Karpas-422 (cell line): ENCODE measurements at regions not wholly inside any gene's neighbourhood (a gene's known extent, or its start where the extent isn't known, plus 50 kb on each side); places are given as distances from the start of the nearest gene placed in this dataset.

ENCODE experiments used
- DNase-seq: peaks from one replicate; pipeline ENCODE4 v3.0.0-alpha.2; 2015
- H2AFZ ChIP-seq: fragments of 200-600 bp; sonication (generic); 2 replicates; pipeline ENCODE4 v1.6.1; 2014; ENCODE audit warnings: antibody characterized with exemption, low read length, mixed read lengths
- H3K27ac ChIP-seq: fragments of 200-600 bp; sonication (generic); 2 replicates; pipeline ENCODE4 v1.5.1; 2014; ENCODE audit warnings: mild to moderate bottlenecking, low read length, moderate library complexity
- H3K27me3 ChIP-seq: fragments of 200-600 bp; sonication (generic); 2 replicates; pipeline ENCODE4 v1.6.1; 2014; ENCODE audit warnings: low read length, mixed read lengths
- H3K36me3 ChIP-seq: fragments of 200-600 bp; sonication (generic); 2 replicates; pipeline ENCODE4 v1.6.1; 2014; ENCODE audit warnings: low read length, mixed read lengths; ENCODE audit not compliant: insufficient read depth
- H3K4me1 ChIP-seq: fragments of 200-600 bp; sonication (generic); 2 replicates; pipeline ENCODE4 v1.6.1; 2014; ENCODE audit warnings: mild to moderate bottlenecking, low read length, mixed read lengths
- H3K4me2 ChIP-seq: fragments of 200-600 bp; sonication (generic); 2 replicates; pipeline ENCODE4 v1.6.1; 2014; ENCODE audit warnings: low read length, low read depth, mild to moderate bottlenecking; ENCODE audit not compliant: poor library complexity, severe bottlenecking
- H3K4me3 ChIP-seq: fragments of 200-600 bp; sonication (generic); 2 replicates; pipeline ENCODE4 v1.5.1; 2014; ENCODE audit warnings: mild to moderate bottlenecking, antibody characterized with exemption, low read length, mixed read lengths
- H3K79me2 ChIP-seq: fragments of 200-600 bp; sonication (generic); 2 replicates; pipeline ENCODE4 v1.6.1; 2014; ENCODE audit warnings: mild to moderate bottlenecking, low read length, mixed read lengths
- H3K9ac ChIP-seq: fragments of 200-600 bp; sonication (generic); 2 replicates; pipeline ENCODE4 v1.6.0; 2014; ENCODE audit warnings: low read length
- H3K9me2 ChIP-seq: fragments of 200-600 bp; sonication (generic), shearing (Covaris generic); replicated peaks from 2 replicates; pipeline ENCODE4 v1.6.0; 2014; ENCODE audit warnings: mild to moderate bottlenecking, low read length, moderate library complexity; ENCODE audit not compliant: insufficient read depth
- H3K9me3 ChIP-seq: fragments of 300-700, 200-600 bp; sonication (generic); 2 replicates; pipeline ENCODE4 v1.6.1; 2014; ENCODE audit warnings: low read length, mixed read lengths
- H4K20me1 ChIP-seq: fragments of 200-600 bp; sonication (generic); 2 replicates; pipeline ENCODE4 v1.6.1; 2014; ENCODE audit warnings: mild to moderate bottlenecking, antibody characterized with exemption, low read length, low read depth; ENCODE audit not compliant: insufficient read depth

DNA sequence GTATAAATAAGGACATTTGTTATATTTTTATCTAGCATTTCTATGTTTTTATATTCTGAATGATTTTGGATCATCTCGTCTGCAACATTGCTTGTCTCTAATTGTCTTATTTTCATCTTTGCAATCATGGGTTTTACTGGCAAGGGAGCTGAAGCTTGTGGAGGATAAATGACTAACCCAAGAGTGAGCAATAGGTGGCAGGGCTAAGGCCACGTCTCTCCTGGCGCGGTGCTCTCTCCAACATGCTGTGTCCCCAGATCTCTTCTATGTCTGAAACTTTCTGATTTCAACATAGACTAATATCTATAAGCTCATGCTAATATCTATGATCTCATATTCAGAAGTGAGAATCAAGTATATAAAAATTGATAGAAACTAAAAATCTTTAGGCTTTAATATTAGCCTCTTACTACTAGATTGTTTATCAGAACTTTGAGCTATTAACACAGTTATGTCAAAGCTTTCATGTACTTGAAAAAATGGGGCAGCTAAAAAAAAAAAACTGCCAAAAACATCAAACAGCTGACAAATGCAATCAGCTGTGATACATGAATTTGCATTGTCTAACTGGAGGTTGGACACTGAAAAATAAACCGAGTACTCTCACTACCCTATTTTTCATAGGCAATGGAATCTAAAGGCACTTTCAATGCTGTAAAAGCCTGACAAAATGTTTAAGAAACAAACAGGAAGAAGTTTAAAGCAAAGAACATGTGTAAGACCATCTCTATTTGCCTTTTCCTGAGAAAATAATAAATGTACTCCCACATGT is 169.2 kb downstream of the TMA16 start:
- peak overlapping the region; percentile 10 for H3K9ac ChIP-seq
- H2AFZ ChIP-seq, result peak overlapping the region; percentile 11
- H3K9me2 ChIP-seq, result no peaks in the 10 kb centered on the region
- H3K4me3 ChIP-seq, result 0 out of 2 replicates have a peak overlapping the region, but pooled peaks have one; percentile 0
- H3K27ac ChIP-seq, result peak overlapping the region; percentile 65
- H3K9me3 ChIP-seq, result no peaks in the 10 kb centered on the region
- peak; percentile 86 for DNase-seq
- no peaks in the 10 kb centered on the region for H3K79me2 ChIP-seq
- H3K36me3 ChIP-seq, result no peaks in the 10 kb centered on the region
- peaks cover 42% of the 10 kb centered on the region for H3K4me1 ChIP-seq
- H4K20me1 ChIP-seq, result no peaks in the 10 kb centered on the region
- H3K4me2 ChIP-seq, result peak overlapping the region; percentile 29
- no peaks in the 10 kb centered on the region for H3K27me3 ChIP-seq

DNA sequence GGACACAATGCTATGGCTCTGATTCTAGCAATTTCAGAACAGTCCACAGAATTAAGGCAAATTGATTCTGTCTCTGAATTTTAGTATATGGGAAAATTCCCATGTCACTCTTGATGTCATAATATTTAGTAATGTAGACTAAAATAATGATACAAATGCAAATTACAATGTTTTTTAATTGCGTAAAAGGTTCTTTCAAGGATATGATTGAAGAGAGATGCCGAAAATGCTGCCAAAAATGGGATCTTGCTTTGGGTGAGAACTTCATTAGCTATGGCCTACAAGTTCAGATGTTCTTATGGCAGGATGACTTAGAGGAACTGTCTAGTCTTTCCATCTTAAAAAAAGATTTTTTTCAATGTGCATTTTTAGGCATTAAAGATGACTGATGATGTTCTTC is 170.6 kb downstream of the TMA16 start:
- Histone ChIP-seq H3K9me2 (no peaks in the 10 kb centered on the region), H3K79me2 (no peaks in the 10 kb centered on the region), H2AFZ (peak overlapping the region; percentile 97), H3K27me3 (no peaks in the 10 kb centered on the region), H3K4me2 (peak overlapping the region; percentile 62), H3K27ac (peak overlapping the region; percentile 65), H4K20me1 (no peaks in the 10 kb centered on the region), H3K4me3 (peak overlapping the region; percentile 21; the same call in 1 of the 2 replicates), H3K9me3 (no peaks in the 10 kb centered on the region), H3K4me1 (peaks cover 42% of the 10 kb centered on the region), H3K9ac (peak overlapping the region; percentile 25), H3K36me3 (no peaks in the 10 kb centered on the region)
- peak; percentile 47 for DNase-seq

DNA sequence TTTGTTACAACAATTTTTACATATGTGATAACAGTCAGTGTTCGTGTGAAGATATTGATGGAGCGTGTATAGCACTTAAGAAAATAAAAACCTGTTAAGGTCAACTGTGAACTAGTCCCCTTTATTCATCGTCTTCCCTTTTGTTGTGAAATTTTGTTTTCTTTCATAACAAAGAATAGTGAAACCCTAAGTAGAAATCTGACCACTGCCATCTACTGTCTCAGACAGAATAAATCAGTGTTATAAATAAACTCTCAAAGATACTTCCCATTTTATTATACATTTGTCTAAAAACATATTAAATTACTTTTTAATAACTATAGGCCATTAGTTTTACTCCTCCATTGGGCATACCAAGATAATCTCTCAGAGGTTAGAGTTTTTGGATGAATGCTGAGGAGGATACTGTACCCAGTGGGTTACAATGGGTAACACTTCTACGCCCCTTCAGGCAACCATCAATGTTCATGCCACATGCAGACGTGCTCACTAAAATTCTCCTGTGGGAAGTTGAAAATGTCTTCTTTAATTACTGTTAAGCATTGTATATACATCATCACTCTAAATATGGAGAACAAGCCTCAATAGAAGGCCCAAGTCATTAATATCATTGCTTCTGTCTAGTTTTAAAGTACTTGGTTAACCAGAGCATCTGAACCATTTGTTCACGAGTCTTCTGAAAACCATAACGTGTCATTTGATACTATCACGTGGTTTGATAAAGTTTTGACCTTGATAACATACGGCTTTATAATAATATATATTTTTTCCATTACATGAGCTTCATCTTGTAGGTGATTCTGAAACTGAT is 171.2 kb downstream of the TMA16 start:
- Histone ChIP-seq H4K20me1 (no peaks in the 10 kb centered on the region), H3K27ac (peak overlapping the region; percentile 65), H3K4me2 (peak overlapping the region; percentile 62), H3K9me3 (no peaks in the 10 kb centered on the region), H3K4me1 (peaks cover 42% of the 10 kb centered on the region), H3K9me2 (no peaks in the 10 kb centered on the region), H3K9ac (peak overlapping the region; percentile 25), H3K79me2 (no peaks in the 10 kb centered on the region), H3K27me3 (no peaks in the 10 kb centered on the region), H3K36me3 (no peaks in the 10 kb centered on the region), H3K4me3 (peak overlapping the region; percentile 21; the same call in 1 of the 2 replicates), H2AFZ (peak overlapping the region; percentile 97)
- peak; percentile 74 for DNase-seq

DNA sequence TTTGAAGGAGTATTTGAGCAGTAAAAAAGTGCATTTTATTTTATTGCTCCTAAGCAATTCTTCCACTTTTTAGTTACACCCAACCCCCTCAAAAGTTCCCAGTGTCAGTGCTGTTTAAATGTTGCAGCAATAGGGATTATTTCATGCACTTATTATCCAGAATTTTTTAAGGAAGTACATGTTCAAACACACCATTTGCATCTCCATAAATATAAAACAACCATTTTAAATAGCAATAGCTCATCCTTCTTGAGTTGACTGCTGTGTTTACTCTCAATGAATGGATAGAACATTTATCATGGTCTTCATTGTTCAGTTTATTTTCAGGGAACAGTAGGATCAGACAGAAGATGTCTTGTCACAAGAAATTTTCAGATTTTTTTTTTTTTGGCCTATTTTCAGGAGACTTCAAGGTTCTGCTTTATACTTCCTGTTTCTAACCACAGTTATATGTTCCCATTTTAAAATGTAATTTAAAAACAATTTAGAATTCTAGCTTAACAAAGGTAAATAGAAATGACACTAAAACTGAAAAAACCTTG is 171.9 kb downstream of the TMA16 start:
- Histone ChIP-seq H3K4me2 (peak overlapping the region; percentile 62), H3K9me3 (no peaks in the 10 kb centered on the region), H3K4me1 (peaks cover 42% of the 10 kb centered on the region), H3K9ac (0 out of 2 replicates have a peak overlapping the region, but pooled peaks have one; percentile 2), H2AFZ (peak overlapping the region; percentile 97), H4K20me1 (no peaks in the 10 kb centered on the region), H3K4me3 (no peak overlapping the region), H3K9me2 (no peaks in the 10 kb centered on the region), H3K36me3 (no peaks in the 10 kb centered on the region), H3K27me3 (no peaks in the 10 kb centered on the region), H3K79me2 (no peaks in the 10 kb centered on the region), H3K27ac (peak overlapping the region; percentile 65)
- DNase-seq, result peak; percentile 81

DNA sequence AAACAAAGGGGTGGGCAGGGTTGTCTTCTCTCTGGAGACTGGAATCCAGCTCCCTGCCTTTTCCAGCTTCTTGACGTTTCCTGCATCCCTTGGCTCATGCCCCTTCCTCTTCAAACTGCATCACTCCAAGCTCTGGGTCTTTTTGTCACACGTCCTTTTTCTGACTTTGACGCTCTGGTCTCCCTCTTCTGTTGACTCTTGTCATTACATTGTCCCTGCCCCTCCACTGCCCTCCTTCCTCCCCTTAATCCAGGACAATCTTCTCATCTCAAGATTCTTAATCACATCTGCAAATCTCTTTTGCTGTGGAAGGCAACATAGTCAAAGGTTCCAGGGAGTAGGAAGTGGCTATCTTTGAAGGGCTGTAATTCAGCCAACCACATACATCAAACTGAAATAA is 178.3 kb downstream of the TMA16 start:
- H3K4me2 ChIP-seq, result no peak overlapping the region
- DNase-seq, result peak; percentile 64
- H3K4me1 ChIP-seq, result 0 out of 2 replicates have a peak, but pooled peaks cover 3% of the 10 kb centered on the region
- no peaks in the 10 kb centered on the region for H3K36me3 ChIP-seq
- H2AFZ ChIP-seq, result no peak overlapping the region
- H3K4me3 ChIP-seq, result no peak overlapping the region
- H4K20me1 ChIP-seq, result no peaks in the 10 kb centered on the region
- H3K9me3 ChIP-seq, result no peaks in the 10 kb centered on the region
- H3K79me2 ChIP-seq, result no peaks in the 10 kb centered on the region
- H3K27ac ChIP-seq, result no peak overlapping the region
- H3K27me3 ChIP-seq, result no peaks in the 10 kb centered on the region
- no peaks in the 10 kb centered on the region for H3K9me2 ChIP-seq
- no peak overlapping the region for H3K9ac ChIP-seq

DNA sequence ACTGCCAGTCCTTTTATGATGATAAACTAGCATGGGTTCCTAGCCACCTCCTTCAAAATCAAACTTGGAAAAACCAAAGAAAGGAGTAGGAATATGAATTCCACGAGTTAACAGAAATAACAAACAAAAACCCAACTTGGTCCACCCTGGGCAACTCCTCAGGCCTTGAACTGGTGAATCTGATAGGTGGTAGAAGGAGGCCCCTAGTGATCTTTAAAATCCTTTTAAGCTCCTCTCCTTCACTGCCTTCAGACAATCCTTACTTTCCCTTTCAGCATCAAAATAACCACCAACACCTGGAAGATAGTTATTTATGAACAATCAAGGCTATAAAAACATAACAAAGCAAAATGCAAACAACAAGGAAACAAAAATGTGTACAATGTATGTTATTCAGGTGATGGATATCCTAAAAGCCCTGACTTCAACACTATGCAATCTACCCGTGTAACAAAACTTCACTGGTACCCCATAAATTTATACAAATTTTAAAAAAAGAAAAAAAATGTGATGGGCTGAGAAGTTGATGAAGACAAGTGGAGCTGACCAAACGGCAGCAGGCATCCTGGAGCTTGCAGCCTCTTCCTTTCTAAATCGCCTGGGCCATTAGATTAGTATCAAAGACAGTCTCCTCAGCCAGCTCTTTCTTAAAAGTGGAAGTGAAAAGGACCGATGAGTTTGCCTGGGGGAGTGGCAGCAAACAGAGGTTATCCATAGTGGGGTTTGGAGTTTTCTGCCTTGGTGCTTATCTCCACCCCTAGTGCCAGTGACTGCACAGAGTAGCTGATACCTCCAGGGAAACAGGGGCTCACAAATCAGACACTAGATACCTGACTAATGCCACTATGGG is 179.6 kb downstream of the TMA16 start:
- Histone ChIP-seq H3K9me3 (no peaks in the 10 kb centered on the region), H3K27ac (no peak overlapping the region), H3K4me1 (0 out of 2 replicates have a peak, but pooled peaks cover 3% of the 10 kb centered on the region), H3K4me3 (no peak overlapping the region), H3K27me3 (no peaks in the 10 kb centered on the region), H3K9me2 (no peaks in the 10 kb centered on the region), H3K79me2 (no peaks in the 10 kb centered on the region), H3K4me2 (no peak overlapping the region), H3K36me3 (no peaks in the 10 kb centered on the region), H3K9ac (no peak overlapping the region), H4K20me1 (no peaks in the 10 kb centered on the region), H2AFZ (0 out of 2 replicates have a peak overlapping the region, but pooled peaks have one; percentile 8)
- DNase-seq, result no peak

DNA sequence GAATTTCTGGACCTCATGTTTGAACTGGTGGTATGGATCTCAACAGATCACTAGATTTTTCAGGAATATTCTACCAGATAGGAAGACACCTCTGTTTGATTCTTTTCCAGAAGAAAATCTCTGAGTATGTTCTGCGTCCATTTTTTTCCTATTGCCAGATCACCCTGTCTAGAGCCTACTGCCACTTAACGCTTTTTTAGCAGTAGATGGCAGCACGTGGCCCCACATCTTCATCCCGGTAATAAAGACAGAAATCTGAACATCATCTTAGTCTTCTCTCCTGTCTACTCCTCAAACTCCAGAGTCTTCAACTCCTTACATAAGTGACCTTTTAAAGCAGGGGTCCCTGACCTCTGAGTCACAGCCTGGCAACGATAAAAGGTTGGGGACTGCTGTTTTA is 184.7 kb downstream of the TMA16 start:
- Histone ChIP-seq H3K9me3 (no peaks in the 10 kb centered on the region), H2AFZ (0 out of 2 replicates have a peak overlapping the region, but pooled peaks have one; percentile 17), H3K36me3 (no peaks in the 10 kb centered on the region), H3K4me3 (no peak overlapping the region), H3K27me3 (no peaks in the 10 kb centered on the region), H3K9ac (no peak overlapping the region), H3K4me1 (peaks cover 8% of the 10 kb centered on the region; the same call in 1 of the 2 replicates), H3K4me2 (no peak overlapping the region), H3K9me2 (no peaks in the 10 kb centered on the region), H3K79me2 (no peaks in the 10 kb centered on the region), H3K27ac (no peak overlapping the region), H4K20me1 (no peaks in the 10 kb centered on the region)
- peak; percentile 75 for DNase-seq
